ENCODE measurements at regions not wholly inside any gene's neighbourhood (a gene's known extent, or its start where the extent isn't known, plus 50 kb on each side); places are given as distances from the start of the nearest gene placed in this dataset.

- DNase-seq (ENCODE audit: low read depth, low spot score) = no peak
- dilution Hi-C loops (cut with MboI; ENCODE audit: extremely low pct_ligation_motif_present, low sequenced_read_pairs) (no loop called here), intact Hi-C loops (cut with micrococcal nuclease) (no loop called here)
- BruUV-seq (replicated peaks) = no TSS peak
- Histone ChIP-seq H3K36me3 (ENCODE audit: control insufficient read depth in 2 of 2, extremely low read depth in 1 of 2, insufficient read depth in 2 of 2, low read length in 2 of 2) (no peaks in the 10 kb centered on the region), H2AFZ (ENCODE audit: low read depth, low read length) (no peak overlapping the region), H3K27ac (ENCODE audit: insufficient read depth, low read depth, low read length) (no peak overlapping the region), H3K9me1 (replicated peaks; ENCODE audit: control insufficient read depth, extremely low read depth, insufficient read depth, low read length) (no peaks in the 10 kb centered on the region), H3K9me3 (replicated peaks; ENCODE audit: control insufficient read depth, insufficient read depth, low read length) (no peaks in the 10 kb centered on the region), H3K27me3 (ENCODE audit: control insufficient read depth in 2 of 2, insufficient read depth in 2 of 2, low read length in 2 of 2) (no peaks in the 10 kb centered on the region), H3K79me2 (ENCODE audit: control insufficient read depth, insufficient read depth, low read length) (no peaks in the 10 kb centered on the region), H3K4me1 (ENCODE audit: control insufficient read depth, extremely low read depth, insufficient read depth, low read length) (no peaks in the 10 kb centered on the region), H3K4me3 (replicated peaks in 1 of 3; ENCODE audit: insufficient read depth in 1 of 3, low read depth in 1 of 3, low read length in 3 of 3) (no peak overlapping the region), H3K9ac (replicated peaks; ENCODE audit: extremely low read depth, insufficient read depth, low read length) (no peak overlapping the region), H3K4me2 (ENCODE audit: insufficient read depth, low read length) (no peak overlapping the region), H4K20me1 (replicated peaks; ENCODE audit: control insufficient read depth, extremely low read depth, insufficient read depth, low read length) (no peaks in the 10 kb centered on the region)
- TF ChIP-seq GATA2 (IDR thresholded peaks at IDR 0.05; ENCODE audit: insufficient read depth, insufficient read length, low read depth, low read length) = no peak
- TF ChIP-seq POLR2A (IDR thresholded peaks at IDR 0.05; ENCODE audit: low read depth, low read length) = no peak
- POLR2A ChIA-PET = no interaction called here
- CTCF ChIA-PET = no interaction called here
- no peak for FAIRE-seq
Measured at GRCh38 chrX:45352611-45353010, 151.9 kb upstream of the DIPK2B start.

GRCh38 chrX:45351478-45351877 lies 150.8 kb upstream of the DIPK2B start:
- ChIA-PET CTCF (no interaction called here), POLR2A (no interaction called here)
- H3K9me3 ChIP-seq (replicated peaks; ENCODE audit: control insufficient read depth, insufficient read depth, low read length) = no peaks in the 10 kb centered on the region
- no peak overlapping the region for H3K27ac ChIP-seq (ENCODE audit: insufficient read depth, low read depth, low read length)
- H3K4me2 ChIP-seq (ENCODE audit: insufficient read depth, low read length) = no peak overlapping the region
- no peak for DNase-seq (ENCODE audit: low read depth, low spot score)
- TF ChIP-seq MAX (IDR thresholded peaks at IDR 0.05; ENCODE audit: insufficient read depth, insufficient read length) (no peak), MYC (IDR thresholded peaks at IDR 0.05; ENCODE audit: low read depth, low read length) (no peak), JUN (IDR thresholded peaks at IDR 0.05; ENCODE audit: borderline replicate concordance, insufficient read depth, insufficient read length, low read depth) (no peak), POLR2AphosphoS5 (IDR thresholded peaks at IDR 0.05; ENCODE audit: insufficient read depth, low read depth, low read length) (no peak), FOS (IDR thresholded peaks at IDR 0.05; ENCODE audit: borderline replicate concordance, insufficient read depth, low read length) (no peak), POLR2A (IDR thresholded peaks at IDR 0.05; ENCODE audit: low read depth, low read length) (no peak), CTCF (IDR thresholded peaks at IDR 0.05; ENCODE audit: extremely low read depth in 1 of 2, insufficient read depth in 1 of 2, low read depth in 1 of 2, low read length in 2 of 2) (no peak), EZH2 (IDR thresholded peaks at IDR 0.05; ENCODE audit: borderline replicate concordance, low read depth, low read length, severe bottlenecking) (no peak), GATA2 (IDR thresholded peaks at IDR 0.05; ENCODE audit: insufficient read depth, insufficient read length, low read depth, low read length) (no peak)
- H3K4me3 ChIP-seq (replicated peaks in 1 of 3; ENCODE audit: insufficient read depth in 1 of 3, low read depth in 1 of 3, low read length in 3 of 3) = no peak overlapping the region
- intact Hi-C loops (cut with micrococcal nuclease) (no loop called here), dilution Hi-C loops (cut with MboI; ENCODE audit: extremely low pct_ligation_motif_present, low sequenced_read_pairs) (no loop called here)
- no peaks in the 10 kb centered on the region for H3K36me3 ChIP-seq (ENCODE audit: control insufficient read depth in 2 of 2, extremely low read depth in 1 of 2, insufficient read depth in 2 of 2, low read length in 2 of 2)
- no peaks in the 10 kb centered on the region for H3K9me1 ChIP-seq (replicated peaks; ENCODE audit: control insufficient read depth, extremely low read depth, insufficient read depth, low read length)
- no peaks in the 10 kb centered on the region for H3K79me2 ChIP-seq (ENCODE audit: control insufficient read depth, insufficient read depth, low read length)
- no peak for FAIRE-seq
- BruUV-seq (replicated peaks) = no TSS peak
- no peaks in the 10 kb centered on the region for H4K20me1 ChIP-seq (replicated peaks; ENCODE audit: control insufficient read depth, extremely low read depth, insufficient read depth, low read length)
- H3K27me3 ChIP-seq (ENCODE audit: control insufficient read depth in 2 of 2, insufficient read depth in 2 of 2, low read length in 2 of 2) = no peaks in the 10 kb centered on the region
- no peak overlapping the region for H3K9ac ChIP-seq (replicated peaks; ENCODE audit: extremely low read depth, insufficient read depth, low read length)
- no peak overlapping the region for H2AFZ ChIP-seq (ENCODE audit: low read depth, low read length)
- H3K4me1 ChIP-seq (ENCODE audit: control insufficient read depth, extremely low read depth, insufficient read depth, low read length) = no peaks in the 10 kb centered on the region
